Smooth muscle cell (in vitro differentiated cells): ENCODE measurements at regions not wholly inside any gene's neighbourhood (a gene's known extent, or its start where the extent isn't known, plus 50 kb on each side); places are given as distances from the start of the nearest gene placed in this dataset.

Source experiments
- DNase-seq: peaks from one replicate; lab custom pipeline; 2025; ENCODE audit not compliant: unreplicated experiment; lab: John Stamatoyannopoulos, UW
- H2AFZ ChIP-seq: fragments of 200-600 bp; sonication (generic); 2 replicates; pipeline ENCODE4 v1.6.0; 2016; ENCODE audit warnings: antibody characterized with exemption, low read depth, mild to moderate bottlenecking
- H3F3A ChIP-seq: fragments of 200-600 bp; sonication (generic); 2 replicates; pipeline ENCODE4 v1.6.0; 2017; ENCODE audit warnings: antibody characterized with exemption, low read depth
- H3K27ac ChIP-seq: fragments of 200-600 bp; sonication (generic); 2 replicates; pipeline ENCODE4 v1.5.1; 2016; ENCODE audit warnings: low read depth, mild to moderate bottlenecking
- H3K27me3 ChIP-seq: fragments of 200-600 bp; sonication (generic); 2 replicates; pipeline ENCODE4 v1.6.1; 2016; ENCODE audit warnings: low read depth, mild to moderate bottlenecking
- H3K36me3 ChIP-seq: fragments of 200-600 bp; sonication (generic); 2 replicates; pipeline ENCODE4 v1.5.1; 2016; ENCODE audit warnings: low read depth
- H3K4me1 ChIP-seq: fragments of 200-600 bp; sonication (generic); 2 replicates; pipeline ENCODE4 v1.5.1; 2016; ENCODE audit warnings: low read depth
- H3K4me2 ChIP-seq: fragments of 200-600 bp; sonication (generic); 2 replicates; pipeline ENCODE4 v1.6.0; 2016; ENCODE audit warnings: mild to moderate bottlenecking
- H3K4me3 ChIP-seq: fragments of 200-600 bp; sonication (generic); 2 replicates; pipeline ENCODE4 v1.5.1; 2016; ENCODE audit warnings: mild to moderate bottlenecking
- H3K79me2 ChIP-seq: fragments of 200-600 bp; sonication (generic); 2 replicates; pipeline ENCODE4 v1.6.0; 2016; ENCODE audit warnings: low read depth, mild to moderate bottlenecking
- H3K9ac ChIP-seq: fragments of 200-600 bp; sonication (generic); 2 replicates; pipeline ENCODE4 v1.6.0; 2016; ENCODE audit warnings: low read depth
- H3K9me3 ChIP-seq: fragments of 200-600 bp; sonication (generic); replicated peaks from 2 replicates; pipeline ENCODE4 v1.5.1; 2016; ENCODE audit warnings: low read depth
- H4K20me1 ChIP-seq: fragments of 200-600 bp; sonication (generic); 2 replicates; pipeline ENCODE4 v1.6.0; 2016; ENCODE audit warnings: low read depth
- CTCF ChIP-seq: fragments of 200-600 bp; sonication (generic); IDR thresholded peaks from 2 replicates; pipeline ENCODE4 v1.5.1; 2017; ENCODE audit warnings: borderline replicate concordance, mild to moderate bottlenecking, antibody characterized with exemption; ENCODE audit not compliant: insufficient read depth, poor library complexity, severe bottlenecking
- WGBS: methylation state at CpG from one replicate; pipeline ENCODE4 v1.1.7; 2016; ENCODE audit warnings: low lambda C conversion rate; 5-methylcytosine and 5-hydroxymethylcytosine counted together

- H3K4me2 ChIP-seq = no peak overlapping the region
- no peak for DNase-seq
- H3K36me3 ChIP-seq = no peaks in the 10 kb centered on the region
- TF ChIP-seq CTCF = no peak
- H3K9ac ChIP-seq = no peak overlapping the region
- H4K20me1 ChIP-seq = no peaks in the 10 kb centered on the region
- H3K27ac ChIP-seq = no peak overlapping the region
- no peaks in the 10 kb centered on the region for H3K9me3 ChIP-seq
- no peak overlapping the region for H3K4me3 ChIP-seq
- H3K79me2 ChIP-seq = no peaks in the 10 kb centered on the region
- H3K27me3 ChIP-seq = peaks cover 5% of the 10 kb centered on the region
- 20% methylated on average over 1 of the region's 1 CpG for WGBS
- peak overlapping the region; percentile 26 for H2AFZ ChIP-seq
- H3K4me1 ChIP-seq = no peaks in the 10 kb centered on the region
- H3F3A ChIP-seq = no peaks in the 10 kb centered on the region
These were observed 242.3 kb upstream of the PREP start for GRCh38 chr6:105645156-105645555.

- no peak overlapping the region for H3K4me3 ChIP-seq
- no peaks in the 10 kb centered on the region for H4K20me1 ChIP-seq
- no peak overlapping the region for H3K27ac ChIP-seq
These were observed 241.8 kb upstream of the PREP start for GRCh38 chr6:105644691-105645090.

GRCh38 chr6:105644073-105644489 is 241.2 kb upstream of the PREP start:
- no peaks in the 10 kb centered on the region for H4K20me1 ChIP-seq
- TF ChIP-seq CTCF = no peak
- WGBS = 96% methylated on average over 2 of the region's 2 CpGs
- H3K27ac ChIP-seq = no peak overlapping the region
- H3K4me3 ChIP-seq = no peak overlapping the region
- DNase-seq = no peak
- H3K9me3 ChIP-seq = no peaks in the 10 kb centered on the region
- H3K4me1 ChIP-seq = no peaks in the 10 kb centered on the region
- no peaks in the 10 kb centered on the region for H3K36me3 ChIP-seq
- H3F3A ChIP-seq = no peaks in the 10 kb centered on the region
- no peak overlapping the region for H2AFZ ChIP-seq
- no peaks in the 10 kb centered on the region for H3K79me2 ChIP-seq
- no peak overlapping the region for H3K4me2 ChIP-seq
- peaks cover 2% of the 10 kb centered on the region for H3K27me3 ChIP-seq
- no peak overlapping the region for H3K9ac ChIP-seq

More at GRCh38 chr6:105644691-105645090, 241.8 kb upstream of the PREP start:
- no peaks in the 10 kb centered on the region for H3K4me1 ChIP-seq
- no peak overlapping the region for H3K4me2 ChIP-seq
- WGBS = 90% methylated on average over 3 of the region's 3 CpGs
- peaks cover 5% of the 10 kb centered on the region for H3K27me3 ChIP-seq
- no peak for DNase-seq
- H2AFZ ChIP-seq = peak overlapping the region; percentile 26
- no peaks in the 10 kb centered on the region for H3K9me3 ChIP-seq
- no peak overlapping the region for H3K9ac ChIP-seq
- H3K36me3 ChIP-seq = no peaks in the 10 kb centered on the region
- no peaks in the 10 kb centered on the region for H3K79me2 ChIP-seq
- no peak for TF ChIP-seq CTCF
- H3F3A ChIP-seq = no peaks in the 10 kb centered on the region

GRCh38 chr6:105642708-105643107 is 239.8 kb upstream of the PREP start:
- H4K20me1 ChIP-seq = no peaks in the 10 kb centered on the region
- no peak overlapping the region for H2AFZ ChIP-seq
- H3K4me1 ChIP-seq = no peaks in the 10 kb centered on the region
- H3K9me3 ChIP-seq = no peaks in the 10 kb centered on the region
- DNase-seq = no peak
- peak overlapping the region; percentile 45 for H3K9ac ChIP-seq
- no peaks in the 10 kb centered on the region for H3K27me3 ChIP-seq
- no peaks in the 10 kb centered on the region for H3F3A ChIP-seq
- WGBS = 8% methylated on average over 4 of the region's 4 CpGs
- no peaks in the 10 kb centered on the region for H3K79me2 ChIP-seq
- no peak overlapping the region for H3K4me3 ChIP-seq
- no peaks in the 10 kb centered on the region for H3K36me3 ChIP-seq
- peak overlapping the region; percentile 85 for H3K27ac ChIP-seq
- no peak for TF ChIP-seq CTCF
- H3K4me2 ChIP-seq = peak overlapping the region; percentile 54
